Ureter (tissue), 1 donor: ENCODE measurements at regions not wholly inside any gene's neighbourhood (a gene's known extent, or its start where the extent isn't known, plus 50 kb on each side); places are given as distances from the start of the nearest gene placed in this dataset.

Source experiments
- DNase-seq: peaks from one replicate; pipeline ENCODE4 v3.0.0-alpha.2; 2020; ENCODE audit warnings: low spot score
- donor health status: DM: yes; HTN: yes; CAD: no.

- DNase-seq = no peak
Measured at GRCh38 chr12:111174961-111175345, 193.9 kb downstream of the PHETA1 start.

DNA sequence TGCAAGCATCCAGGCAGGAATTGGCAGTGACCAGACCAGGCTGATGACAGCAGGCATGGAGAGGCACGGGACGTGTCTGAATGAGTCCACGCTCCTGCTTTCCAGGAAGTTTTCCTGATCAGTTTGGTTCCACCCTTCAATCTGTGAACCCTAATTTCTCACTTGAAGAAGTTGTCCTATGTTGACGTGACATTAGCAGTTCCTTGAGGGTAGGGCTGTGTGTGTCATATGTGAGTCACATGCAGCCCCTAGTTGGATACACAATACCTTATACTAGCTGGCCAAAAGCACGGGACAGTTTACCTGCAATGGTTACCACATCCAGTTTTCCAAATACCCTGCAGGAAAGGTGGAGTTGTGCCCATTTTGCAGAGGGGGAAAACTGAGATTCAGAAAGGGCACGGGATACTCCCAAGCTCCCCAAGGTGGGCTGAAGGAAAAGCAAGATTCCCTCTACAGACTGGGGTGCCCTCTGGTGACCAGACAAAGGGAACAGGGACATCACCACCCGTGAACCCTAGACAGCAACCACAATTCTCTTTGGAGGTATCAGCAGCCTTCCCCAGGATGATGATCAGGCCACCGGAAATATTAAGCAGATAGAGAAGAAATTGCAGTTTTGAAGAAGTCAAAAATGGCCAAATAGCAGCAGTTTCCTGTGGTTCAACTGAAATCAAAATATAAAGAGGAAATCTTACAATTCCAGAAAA lies 194.5 kb downstream of the PHETA1 start:
- no peak for DNase-seq

DNA sequence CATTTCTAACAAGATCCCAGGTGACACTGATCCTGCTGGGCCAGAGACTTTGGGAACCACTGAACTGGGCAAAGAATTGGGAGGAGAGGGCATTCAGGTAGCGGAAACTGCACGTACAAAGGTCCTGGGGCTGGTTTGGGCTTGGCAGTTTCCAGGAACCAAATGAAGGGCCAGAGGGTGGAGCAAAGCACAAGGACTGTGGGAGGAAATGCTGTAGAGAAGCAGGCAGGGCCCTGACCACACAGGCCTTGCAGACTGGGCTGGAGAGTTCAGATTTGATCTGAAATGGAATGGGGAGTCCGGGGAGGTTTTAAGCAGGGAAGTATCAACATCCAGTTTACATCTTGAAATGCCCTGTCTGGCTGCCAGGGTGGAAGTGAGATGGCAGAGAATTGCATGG lies 195.1 kb downstream of the PHETA1 start:
- DNase-seq = no peak

GRCh38 chr12:111173391-111173790 lies 195.5 kb downstream of the PHETA1 start:
- no peak for DNase-seq

- DNase-seq = no peak
Measured at GRCh38 chr12:111172786-111173185, 196.1 kb downstream of the PHETA1 start.

DNA sequence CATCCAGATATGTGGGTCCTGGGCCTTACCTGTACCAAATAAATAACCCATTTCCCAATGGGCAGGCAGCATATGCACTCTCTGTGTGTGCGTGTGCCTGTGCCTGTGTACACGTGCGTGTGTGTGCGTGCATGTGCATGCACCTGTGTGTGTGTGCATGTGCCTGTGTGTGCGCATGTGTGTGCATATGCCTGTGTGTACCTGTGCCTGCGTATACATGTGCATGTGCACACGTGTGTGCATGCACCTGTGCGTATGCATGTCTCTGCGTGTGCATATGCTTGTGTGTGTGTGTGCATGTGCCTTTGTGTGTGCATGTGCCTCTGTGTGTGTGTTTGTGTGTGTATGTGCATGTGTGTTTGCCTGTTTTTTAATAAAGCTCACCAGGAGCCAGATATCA lies 197.1 kb downstream of the PHETA1 start:
- no peak for DNase-seq

- no peak for DNase-seq
Measured at GRCh38 chr12:111171345-111171744, 197.6 kb downstream of the PHETA1 start.

DNA sequence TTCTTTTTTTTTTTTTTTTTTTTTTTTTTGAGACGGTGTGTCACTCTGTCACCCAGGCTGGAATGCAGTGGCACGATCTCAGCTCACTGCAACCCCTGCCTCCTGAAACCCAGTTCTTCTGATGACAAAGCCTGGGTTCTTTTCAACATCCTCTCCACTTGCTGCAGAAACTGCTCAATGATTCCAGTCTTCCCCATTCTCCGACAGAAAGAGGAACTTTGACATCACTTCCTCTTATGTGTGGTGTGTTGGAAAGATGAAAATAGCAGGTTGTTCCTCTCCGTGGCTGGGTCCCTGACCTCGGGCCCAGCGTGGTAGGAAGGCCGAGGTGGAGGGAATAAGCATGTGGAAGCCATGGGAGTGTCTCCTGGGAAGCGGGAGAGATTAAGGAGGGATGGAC lies 198.4 kb downstream of the PHETA1 start:
- DNase-seq = no peak

GRCh38 chr12:111169456-111169855 lies 199.4 kb downstream of the PHETA1 start:
- no peak for DNase-seq

DNA sequence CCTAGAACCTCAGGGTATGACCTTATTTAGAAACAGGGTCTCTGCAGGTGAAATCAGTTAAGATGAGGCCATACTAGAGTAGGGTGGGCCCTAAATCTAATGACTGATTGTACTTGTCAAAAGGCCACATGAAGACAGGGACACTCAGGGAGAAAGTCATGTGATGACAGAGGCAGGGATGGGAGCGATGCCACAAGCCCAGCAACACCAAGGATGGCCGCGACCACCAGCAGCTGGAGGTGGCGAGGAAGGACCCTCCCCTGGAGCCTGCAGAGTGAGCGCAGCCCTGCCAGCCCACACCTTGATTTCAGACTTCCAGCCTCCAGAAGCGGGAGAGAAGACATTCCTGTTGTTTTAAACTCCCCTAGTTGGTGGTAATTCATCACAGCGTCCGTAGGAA lies 199.9 kb downstream of the PHETA1 start:
- DNase-seq = no peak

- no peak for DNase-seq
Measured at GRCh38 chr12:111168009-111168900, 200.6 kb downstream of the PHETA1 start.

GRCh38 chr12:111166779-111167540 lies 201.9 kb downstream of the PHETA1 start:
- DNase-seq = peak; percentile 77

- no peak for DNase-seq
Measured at GRCh38 chr12:111164833-111165525, 203.9 kb downstream of the PHETA1 start.

- DNase-seq = no peak
Measured at GRCh38 chr12:111163422-111163821, 205.5 kb downstream of the PHETA1 start.

GRCh38 chr12:111161898-111162297 lies 207.0 kb downstream of the PHETA1 start:
- no peak for DNase-seq

- no peak for DNase-seq
Measured at GRCh38 chr12:111160350-111161241, 208.3 kb downstream of the PHETA1 start.

DNA sequence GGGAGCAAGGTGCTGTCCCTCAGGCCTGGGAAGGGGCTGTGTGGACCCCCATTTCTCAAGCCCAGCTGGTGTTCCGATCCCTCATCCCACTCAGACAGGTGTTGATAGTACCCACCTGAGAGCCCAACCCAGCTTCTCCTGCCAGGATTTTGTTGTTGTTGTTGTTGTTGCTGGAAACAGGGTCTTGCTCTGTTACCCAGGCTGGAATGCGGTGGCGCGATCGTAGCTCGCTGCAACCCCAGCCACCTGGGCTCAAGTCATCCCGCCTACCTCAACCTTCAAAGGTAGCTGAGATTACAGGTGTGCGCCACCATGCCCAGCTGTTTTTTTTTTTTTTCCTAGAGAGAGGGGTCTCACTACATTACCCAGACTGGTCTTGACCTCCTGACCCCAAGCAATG lies 209.9 kb downstream of the PHETA1 start:
- DNase-seq = no peak

- DNase-seq = no peak
Measured at GRCh38 chr12:111157486-111157885, 211.4 kb downstream of the PHETA1 start.

DNA sequence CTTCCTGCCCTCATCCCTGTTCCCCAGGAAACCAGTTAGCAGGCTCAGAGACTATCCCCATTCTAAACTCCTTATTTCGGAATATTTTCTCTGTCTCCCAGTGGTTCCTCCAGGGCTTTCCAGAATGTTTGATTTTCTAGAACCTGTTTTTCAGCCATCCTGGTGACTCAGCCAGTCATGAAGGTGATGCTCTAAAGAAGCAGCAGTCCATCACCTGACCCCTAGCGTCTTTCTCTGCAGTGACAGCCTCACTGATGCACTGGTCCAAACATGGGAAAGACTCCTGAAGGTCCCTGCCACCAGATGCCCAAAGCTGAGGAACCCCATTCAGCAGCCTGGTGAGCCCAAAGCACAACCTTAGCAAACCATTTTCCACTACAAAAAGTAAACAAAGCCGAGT lies 212.6 kb downstream of the PHETA1 start:
- DNase-seq = no peak

GRCh38 chr12:111155521-111155920 lies 213.4 kb downstream of the PHETA1 start:
- no peak for DNase-seq

GRCh38 chr12:111155020-111155419 lies 213.9 kb downstream of the PHETA1 start:
- no peak for DNase-seq
